ENCODE measurements at regions not wholly inside any gene's neighbourhood (a gene's known extent, or its start where the extent isn't known, plus 50 kb on each side); places are given as distances from the start of the nearest gene placed in this dataset.
"Not testable (repeated sequence)": the region's sequence is repeated elsewhere in the genome, so short reads cannot be mapped to it uniquely, and the experiment has no call there.

DNA sequence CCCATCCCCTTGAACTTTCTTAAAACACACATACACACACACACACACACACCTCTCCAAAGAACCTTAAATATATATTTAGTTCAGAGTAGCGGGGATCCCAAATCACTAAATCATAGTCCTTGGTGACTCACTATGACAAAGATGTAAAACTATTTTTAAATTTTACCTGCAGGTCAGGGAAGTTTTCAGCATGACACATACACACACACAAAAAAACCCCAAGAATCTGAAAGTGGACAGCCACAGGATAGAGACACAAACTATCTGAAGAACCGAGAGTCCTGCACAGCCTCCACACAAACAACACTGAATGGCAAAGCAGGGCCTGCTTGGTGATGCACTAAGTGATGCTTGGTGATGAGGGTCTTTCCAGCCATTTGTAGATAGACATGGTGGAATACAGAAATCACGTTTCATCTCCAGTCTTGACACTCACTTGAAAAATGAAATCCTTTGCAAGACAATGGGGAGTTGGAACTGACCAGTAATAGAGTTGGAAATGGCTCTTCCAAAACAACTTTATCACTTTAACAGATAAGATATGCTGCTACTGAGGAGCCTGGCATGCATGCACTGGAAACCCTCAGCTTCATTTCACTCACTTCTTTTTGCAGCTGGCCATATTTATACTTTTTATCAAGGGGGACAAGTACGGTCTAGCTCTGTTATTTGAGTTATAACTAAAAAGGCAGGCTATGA, 307.3 kb downstream of the RAPGEF2 start:
- Mint-ChIP-seq H3K27me3 (peaks cover 0 to 3% (median 0%) of the 10 kb centered on the region in 3 donors), H3K4me3 (no peak overlapping the region), H3K9me3 (peaks cover 0 to 3% (median 0%) of the 10 kb centered on the region in 7 donors), H3K27ac (no peak overlapping the region), H3K4me1 (no peaks in the 10 kb centered on the region), H3K36me3 (no peaks in the 10 kb centered on the region)
- ATAC-seq (ENCODE audit: low read depth in 2 of 2) (no peak), DNase-seq (no peak)

DNA sequence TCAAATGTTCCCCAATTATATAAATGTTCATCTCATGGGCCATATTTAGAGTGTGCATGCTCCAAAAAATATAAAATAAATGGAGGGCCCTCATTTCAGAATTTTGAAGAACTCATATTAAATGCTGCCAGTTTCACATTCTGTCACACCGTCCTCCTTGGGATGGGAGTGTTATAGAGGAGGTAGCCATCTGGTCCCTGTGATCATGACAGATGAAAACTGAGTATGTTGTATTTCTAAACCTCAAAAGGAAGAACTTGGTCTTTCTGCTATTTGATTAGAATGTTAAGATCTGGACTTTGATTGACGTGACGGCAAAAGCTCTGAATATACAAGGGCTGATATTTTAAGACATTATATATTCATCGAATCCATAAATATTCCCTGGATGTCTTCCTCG, 308.0 kb downstream of the RAPGEF2 start:
- peaks cover 0 to 3% (median 0%) of the 10 kb centered on the region in 7 donors for H3K9me3 Mint-ChIP-seq
- no peak overlapping the region for H3K27ac Mint-ChIP-seq
- ATAC-seq (ENCODE audit: low read depth in 2 of 2) (no peak), DNase-seq (no peak)
- no peaks in the 10 kb centered on the region for H3K4me1 Mint-ChIP-seq
- no peaks in the 10 kb centered on the region for H3K36me3 Mint-ChIP-seq
- no peak overlapping the region for H3K4me3 Mint-ChIP-seq
- peaks cover 0 to 3% (median 0%) of the 10 kb centered on the region in 3 donors for H3K27me3 Mint-ChIP-seq

- Mint-ChIP-seq H3K9me3 (peaks cover under 1 to 11% (median 4%) of the 10 kb centered on the region in 7 donors), H3K27ac (no peak overlapping the region), H3K36me3 (peaks cover 6 to 8% of the 10 kb centered on the region in 2 donors), H3K4me1 (no peaks in the 10 kb centered on the region), H3K4me3 (no peak overlapping the region), H3K27me3 (peaks cover 0 to 3% (median 0%) of the 10 kb centered on the region in 3 donors)
- ATAC-seq (ENCODE audit: low read depth in 2 of 2): no peak
- no peak for DNase-seq
Measured at GRCh38 chr4:159413306-159413943, 310.5 kb downstream of the RAPGEF2 start.

- Mint-ChIP-seq H3K9me3 (peaks cover 2 to 16% (median 6%) of the 10 kb centered on the region in 7 donors), H3K4me3 (peak overlapping the region in 1 of 8 donors; percentile 67), H3K36me3 (peaks cover 6 to 8% of the 10 kb centered on the region in 2 donors), H3K27ac (no peak overlapping the region), H3K27me3 (peaks cover 0 to 3% (median 0%) of the 10 kb centered on the region in 3 donors), H3K4me1 (no peaks in the 10 kb centered on the region)
- ATAC-seq (ENCODE audit: low read depth in 2 of 2): no peak
- DNase-seq: no peak
Measured at GRCh38 chr4:159414305-159414704, 311.4 kb downstream of the RAPGEF2 start.

DNA sequence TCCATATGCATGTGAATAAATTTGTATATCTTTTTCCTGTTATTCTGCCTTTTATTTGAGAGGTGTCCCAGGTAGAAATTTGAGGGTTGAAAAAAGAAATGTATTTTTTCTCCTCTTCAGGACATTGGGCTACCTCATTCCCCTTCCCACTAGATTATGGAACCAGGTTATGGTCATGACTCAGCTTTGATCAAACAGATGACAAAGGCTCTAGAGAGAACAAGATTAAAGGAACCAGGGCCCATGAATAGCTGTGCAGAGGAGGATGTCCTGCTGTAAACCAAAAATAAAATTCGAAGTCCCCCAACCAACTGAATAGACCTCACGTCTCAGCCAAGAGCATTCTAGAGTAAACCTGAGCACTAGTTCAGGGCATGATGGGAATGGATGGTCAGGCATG, 313.2 kb downstream of the RAPGEF2 start:
- no peak overlapping the region for H3K27ac Mint-ChIP-seq
- H3K4me1 Mint-ChIP-seq: no peaks in the 10 kb centered on the region
- H3K9me3 Mint-ChIP-seq: peaks cover 3 to 28% (median 8%) of the 10 kb centered on the region in 7 donors
- no peak for ATAC-seq (ENCODE audit: low read depth in 2 of 2)
- no peak overlapping the region for H3K4me3 Mint-ChIP-seq
- H3K36me3 Mint-ChIP-seq: peaks cover 6 to 8% of the 10 kb centered on the region in 2 donors
- no peak for DNase-seq
- H3K27me3 Mint-ChIP-seq: peaks cover 0 to 3% (median 0%) of the 10 kb centered on the region in 3 donors

DNA sequence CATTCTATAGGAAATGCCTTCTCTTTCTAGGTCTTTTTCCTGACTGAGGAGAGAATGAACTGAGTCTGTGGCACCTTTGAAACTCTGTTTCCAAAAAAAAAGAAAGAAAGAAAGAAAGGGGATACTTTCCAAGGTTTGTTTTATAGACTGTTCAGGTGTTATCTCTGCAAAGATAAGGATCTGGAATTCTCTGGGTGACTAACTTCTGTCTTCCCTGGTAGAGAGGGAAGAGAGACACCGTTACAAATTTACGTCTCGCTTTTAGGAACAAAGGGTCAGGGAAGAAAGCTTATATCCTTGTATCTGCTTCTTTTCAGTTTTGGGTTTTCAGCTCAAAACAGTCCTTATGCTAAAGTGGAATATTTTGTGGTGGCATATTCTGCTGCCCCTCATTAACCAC, 314.1 kb downstream of the RAPGEF2 start:
- no peak for ATAC-seq (ENCODE audit: low read depth in 2 of 2)
- no peak overlapping the region for H3K4me3 Mint-ChIP-seq
- no peak for DNase-seq
- peaks cover 6 to 8% of the 10 kb centered on the region in 2 donors for H3K36me3 Mint-ChIP-seq
- H3K27me3 Mint-ChIP-seq: no peaks in the 10 kb centered on the region
- peaks cover 3 to 28% (median 8%) of the 10 kb centered on the region in 7 donors for H3K9me3 Mint-ChIP-seq
- no peak overlapping the region for H3K27ac Mint-ChIP-seq
- H3K4me1 Mint-ChIP-seq: no peaks in the 10 kb centered on the region

- peaks cover 6 to 8% of the 10 kb centered on the region in 2 donors for H3K36me3 Mint-ChIP-seq
- no peaks in the 10 kb centered on the region for H3K4me1 Mint-ChIP-seq
- no peak overlapping the region for H3K4me3 Mint-ChIP-seq
- ATAC-seq (ENCODE audit: low read depth in 2 of 2) (no peak), DNase-seq (no peak)
- H3K9me3 Mint-ChIP-seq: peaks cover 3 to 28% (median 8%) of the 10 kb centered on the region in 7 donors
- no peak overlapping the region for H3K27ac Mint-ChIP-seq
- no peaks in the 10 kb centered on the region for H3K27me3 Mint-ChIP-seq
Measured at GRCh38 chr4:159420162-159421057, 317.5 kb downstream of the RAPGEF2 start.

- H3K27me3 Mint-ChIP-seq; H3K27ac Mint-ChIP-seq; H3K4me1 Mint-ChIP-seq; DNase-seq; H3K36me3 Mint-ChIP-seq; ATAC-seq (ENCODE audit: low read depth in 2 of 2); H3K4me3 Mint-ChIP-seq: not testable (repeated sequence)
- peaks cover 3 to 28% (median 8%) of the 10 kb centered on the region in 7 donors for H3K9me3 Mint-ChIP-seq
Measured at GRCh38 chr4:159421058-159421419, 318.2 kb downstream of the RAPGEF2 start.

GRCh38 chr4:159422019-159422418, 319.1 kb downstream of the RAPGEF2 start:
- peaks cover 3 to 28% (median 8%) of the 10 kb centered on the region in 7 donors for H3K9me3 Mint-ChIP-seq
- no peak overlapping the region for H3K4me3 Mint-ChIP-seq
- H3K36me3 Mint-ChIP-seq: peaks cover 6 to 8% of the 10 kb centered on the region in 2 donors
- no peaks in the 10 kb centered on the region for H3K4me1 Mint-ChIP-seq
- DNase-seq (no peak), ATAC-seq (ENCODE audit: low read depth in 2 of 2) (no peak)
- no peak overlapping the region for H3K27ac Mint-ChIP-seq
- no peaks in the 10 kb centered on the region for H3K27me3 Mint-ChIP-seq

DNA sequence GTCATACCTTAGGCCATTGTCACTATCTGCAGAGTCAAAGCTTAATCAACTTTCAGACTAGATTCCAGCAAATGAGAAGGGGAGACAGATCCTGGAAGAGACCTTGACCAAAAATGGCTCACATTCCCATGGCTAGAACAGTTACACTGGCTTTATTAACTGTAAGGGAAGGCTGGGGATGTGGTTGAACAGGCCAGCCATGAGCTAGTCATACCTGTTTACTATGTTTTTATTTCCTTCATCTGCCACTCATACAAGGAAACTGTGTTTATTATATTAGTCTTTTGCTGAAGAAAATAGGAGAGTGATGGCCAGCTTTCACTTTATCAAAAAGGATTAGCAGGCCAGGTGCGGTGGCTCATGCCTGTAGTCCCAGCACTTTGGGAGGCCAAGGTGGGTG, 319.7 kb downstream of the RAPGEF2 start:
- Mint-ChIP-seq H3K27me3 (no peaks in the 10 kb centered on the region), H3K4me1 (no peaks in the 10 kb centered on the region), H3K9me3 (peaks cover 2 to 22% (median 4%) of the 10 kb centered on the region in 7 donors), H3K36me3 (peaks cover 0 to 2% of the 10 kb centered on the region in 2 donors), H3K27ac (no peak overlapping the region), H3K4me3 (no peak overlapping the region)
- DNase-seq (no peak), ATAC-seq (ENCODE audit: low read depth in 2 of 2) (no peak)

DNA sequence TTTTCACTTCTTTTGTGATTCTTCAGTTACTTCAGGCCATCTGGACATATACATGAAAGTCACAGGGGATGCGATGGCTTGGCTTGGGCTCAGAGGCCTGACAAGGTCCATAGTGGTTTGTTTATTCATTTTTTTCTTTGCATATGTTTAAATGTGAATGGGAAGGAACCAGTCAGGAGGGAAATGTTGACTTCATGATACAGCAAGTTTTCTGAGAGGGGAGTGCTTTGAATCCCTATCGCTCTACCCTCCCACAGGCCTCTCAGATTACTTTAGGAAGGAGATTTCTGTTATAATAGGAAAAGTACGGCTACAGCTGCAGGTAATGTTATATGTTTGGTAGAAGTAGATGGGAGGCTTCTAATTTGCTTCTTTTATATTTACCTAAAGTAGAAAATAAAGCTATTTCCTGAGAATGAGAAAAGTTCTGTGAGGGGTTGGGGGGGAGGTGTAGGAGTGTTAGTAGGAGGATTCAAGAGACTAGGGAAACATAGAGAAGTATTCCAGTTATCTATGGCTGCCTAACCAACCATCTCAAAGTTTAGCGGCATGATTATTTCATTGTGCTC, 322.9 kb downstream of the RAPGEF2 start:
- DNase-seq (no peak), ATAC-seq (ENCODE audit: low read depth in 2 of 2) (no peak)
- H3K27ac Mint-ChIP-seq: no peak overlapping the region
- H3K9me3 Mint-ChIP-seq: no peaks in the 10 kb centered on the region
- H3K4me1 Mint-ChIP-seq: no peaks in the 10 kb centered on the region
- H3K4me3 Mint-ChIP-seq: no peak overlapping the region
- no peaks in the 10 kb centered on the region for H3K36me3 Mint-ChIP-seq
- H3K27me3 Mint-ChIP-seq: no peaks in the 10 kb centered on the region

- H3K4me3 Mint-ChIP-seq: no peak overlapping the region
- peaks cover 0 to 3% (median 0%) of the 10 kb centered on the region in 3 donors for H3K4me1 Mint-ChIP-seq
- H3K27ac Mint-ChIP-seq: peak overlapping the region in 1 of 6 donors; percentile 17
- DNase-seq: no peak
- H3K9me3 Mint-ChIP-seq: peaks cover 0 to 3% (median 0%) of the 10 kb centered on the region in 7 donors
- H3K36me3 Mint-ChIP-seq: no peaks in the 10 kb centered on the region
- no peaks in the 10 kb centered on the region for H3K27me3 Mint-ChIP-seq
- no peak for ATAC-seq (ENCODE audit: low read depth in 2 of 2)
Measured at GRCh38 chr4:159428293-159428692, 325.4 kb downstream of the RAPGEF2 start.

GRCh38 chr4:159428975-159429692, 326.3 kb downstream of the RAPGEF2 start:
- no peaks in the 10 kb centered on the region for H3K36me3 Mint-ChIP-seq
- DNase-seq: no peak
- peaks cover 0 to 3% (median 0%) of the 10 kb centered on the region in 3 donors for H3K4me1 Mint-ChIP-seq
- peaks cover 0 to 3% (median 0%) of the 10 kb centered on the region in 7 donors for H3K9me3 Mint-ChIP-seq
- ATAC-seq (ENCODE audit: low read depth in 2 of 2): no peak
- H3K27me3 Mint-ChIP-seq: no peaks in the 10 kb centered on the region
- no peak overlapping the region for H3K4me3 Mint-ChIP-seq
- no peak overlapping the region for H3K27ac Mint-ChIP-seq
